Psoas muscle (tissue), 7 donors: ENCODE measurements at regions not wholly inside any gene's neighbourhood (a gene's known extent, or its start where the extent isn't known, plus 50 kb on each side); places are given as distances from the start of the nearest gene placed in this dataset.

Source experiments
- ATAC-seq, 4 donors: fragments of 200-7000 bp; cut with Tn5 transposase; one replicate each; pipeline ENCODE4 v1.9.1; 2020; ENCODE audit warnings: moderate library complexity in 3 of 4, mild to moderate bottlenecking in 2 of 4
- DNase-seq, 2 donors: peaks; one replicate each; pipeline ENCODE4 v3.0.0-alpha.2; 2020
- H3K27ac ChIP-seq: fragments of 200-600 bp; one replicate; pipeline ENCODE4 v1.8.0; 2022
- H3K27me3 ChIP-seq, 3 donors: fragments of 200-600 bp in 1 of 3; one replicate each; pipeline versions ENCODE4 v1.6.1 to v1.8.0; 2013 to 2022; ENCODE audit warnings: low read length in 2 of 3, mild to moderate bottlenecking in 2 of 3, moderate library complexity in 1 of 3; ENCODE audit not compliant: insufficient read depth in 3 of 3
- H3K36me3 ChIP-seq, 2 donors: fragments of 200-600 bp in 1 of 2; one replicate each; pipeline versions ENCODE4 v1.6.1 to v1.8.0; 2013 to 2022; ENCODE audit warnings: low read depth in 1 of 2, mild to moderate bottlenecking in 1 of 2, moderate library complexity in 1 of 2; ENCODE audit not compliant: insufficient read depth in 1 of 2
- H3K4me1 ChIP-seq: fragments of 200-600 bp; one replicate; pipeline ENCODE4 v1.8.0; 2022
- H3K4me3 ChIP-seq: fragments of 200-600 bp; one replicate; pipeline ENCODE4 v1.8.0; 2022; ENCODE audit warnings: mild to moderate bottlenecking
- H3K9me3 ChIP-seq: fragments of 200-600 bp; one replicate; pipeline ENCODE4 v1.8.0; 2022
- CTCF ChIP-seq: fragments of 200-600 bp; IDR thresholded peaks from one replicate; pipeline ENCODE4 v1.8.0; 2022; ENCODE audit warnings: antibody characterized with exemption
- WGBS, 3 donors: extraction: QIAGEN DNeasy Blood & Tissue Kit; methylation state at CpG; one replicate each; pipeline versions ENCODE4 v1.1.6 to v1.1.7; 2013; 5-methylcytosine and 5-hydroxymethylcytosine counted together
- intact Hi-C, 2 donors: fragments of 100-400 bp; cut with DNase I; formaldehyde crosslinking; loops; one replicate each; pipeline versions ENCODE4 v1.11.0 to v1.14.2; 2022
- donor health status: healthy with polysubstance abuse.
- donor health status: DM: no; HTN: no; CAD: no; lungs with moderate emphysema.
- donor health status: Bipolar disorder and iron deficiency.
- donor health status: healthy.
- donor health status: DM: yes; HTN: yes; CAD: no.
- donor health status: DM: no; HTN: no; CAD: no.
- donor health status: DM: yes; HTN: yes; CAD: no.

DNA sequence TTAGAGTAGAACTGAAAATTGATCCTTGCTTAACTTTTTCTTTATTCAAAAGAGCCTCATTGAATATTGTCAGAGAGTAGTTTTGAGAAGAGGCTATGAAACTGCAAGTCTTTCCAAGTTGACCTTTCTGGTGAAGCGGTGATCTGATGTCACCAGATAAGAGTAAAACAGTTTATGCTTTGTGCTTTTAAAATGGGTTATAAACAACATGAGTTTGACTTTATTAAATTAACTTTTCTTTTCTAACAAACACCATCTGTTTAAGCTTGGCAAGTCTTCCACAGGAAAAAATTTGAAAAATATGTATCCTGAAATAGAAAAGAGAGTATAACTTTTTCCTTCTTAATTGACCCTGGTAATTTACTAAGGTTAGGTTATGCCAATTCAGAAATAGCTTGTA is 408.7 kb upstream of the NOVA1 start:
- Histone ChIP-seq H3K4me3 (no peak overlapping the region), H3K27me3 (no peaks in the 10 kb centered on the region), H3K36me3 (no peaks in the 10 kb centered on the region), H3K27ac (no peak overlapping the region), H3K4me1 (no peaks in the 10 kb centered on the region), H3K9me3 (no peaks in the 10 kb centered on the region)
- ATAC-seq (no peak), DNase-seq (no peak)
- intact Hi-C loops = no loop called here
- 42 to 62% (median 45%) methylated on average over 1 of the region's 1 CpG for WGBS, 3 donors
- TF ChIP-seq CTCF = no peak

DNA sequence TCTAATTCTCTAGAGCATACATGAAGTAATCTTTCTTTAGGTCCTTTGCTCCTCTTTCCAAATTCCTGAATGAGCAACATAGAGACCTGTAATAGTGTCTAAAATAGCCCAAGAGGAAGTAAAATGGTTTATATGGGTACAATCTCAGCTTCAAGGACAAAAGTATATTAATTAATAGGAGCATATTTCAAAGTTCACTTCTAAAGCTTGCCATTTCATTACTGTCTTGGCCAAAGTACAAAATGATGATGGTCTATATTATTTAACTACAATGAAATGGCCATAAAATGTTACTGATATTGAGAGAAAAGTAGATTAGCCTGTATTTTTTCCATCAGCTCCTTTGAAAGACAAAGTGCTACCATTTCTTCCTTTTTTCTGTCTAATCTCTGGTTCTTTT is 410.4 kb upstream of the NOVA1 start:
- Histone ChIP-seq H3K27me3 (no peaks in the 10 kb centered on the region), H3K36me3 (no peaks in the 10 kb centered on the region), H3K4me1 (no peaks in the 10 kb centered on the region), H3K4me3 (no peak overlapping the region), H3K9me3 (no peaks in the 10 kb centered on the region), H3K27ac (no peak overlapping the region)
- no peak for ATAC-seq
- no peak for DNase-seq
- intact Hi-C loops = no loop called here
- no peak for TF ChIP-seq CTCF

- Histone ChIP-seq H3K36me3 (no peaks in the 10 kb centered on the region), H3K9me3 (no peaks in the 10 kb centered on the region), H3K4me1 (no peaks in the 10 kb centered on the region), H3K4me3 (no peak overlapping the region), H3K27me3 (no peaks in the 10 kb centered on the region), H3K27ac (no peak overlapping the region)
- ATAC-seq = no peak
- DNase-seq = no peak
- no peak for TF ChIP-seq CTCF
- WGBS, 3 donors = 24 to 54% (median 27%) methylated on average over 3 of the region's 3 CpGs
- intact Hi-C loops = no loop called here
These were observed 414.8 kb upstream of the NOVA1 start for GRCh38 chr14:27012641-27013040.

DNA sequence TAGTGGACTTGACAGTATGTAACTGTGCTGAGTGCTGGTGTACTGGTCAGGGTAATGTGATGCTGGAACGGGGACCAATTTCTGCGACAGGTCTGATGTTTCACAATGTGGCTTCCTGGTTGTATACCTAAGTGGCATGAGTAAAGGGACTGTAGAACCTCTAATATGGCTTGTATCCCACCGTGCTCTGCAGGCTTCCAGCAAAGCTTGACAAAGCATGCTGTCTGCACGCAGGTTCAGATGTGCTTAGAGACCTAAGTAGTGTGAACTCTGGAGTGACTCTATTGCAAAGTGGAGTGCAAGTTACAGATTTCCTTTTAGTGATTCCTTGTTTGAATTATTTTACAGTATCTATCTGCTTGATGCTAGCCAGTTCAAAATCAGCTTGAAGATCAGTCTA is 415.8 kb upstream of the NOVA1 start:
- DNase-seq (no peak), ATAC-seq (no peak)
- H3K36me3 ChIP-seq = no peaks in the 10 kb centered on the region
- no peaks in the 10 kb centered on the region for H3K27me3 ChIP-seq
- no peak for TF ChIP-seq CTCF
- H3K4me1 ChIP-seq = no peaks in the 10 kb centered on the region
- 80 to 84% (median 82%) methylated on average over 4 of the region's 4 CpGs for WGBS, 3 donors
- H3K27ac ChIP-seq = no peak overlapping the region
- no peak overlapping the region for H3K4me3 ChIP-seq
- intact Hi-C loops = no loop called here
- no peaks in the 10 kb centered on the region for H3K9me3 ChIP-seq

- H3K4me3 ChIP-seq = no peak overlapping the region
These were observed 417.2 kb upstream of the NOVA1 start for GRCh38 chr14:27015065-27015464.

More at GRCh38 chr14:27015065-27015464, 417.2 kb upstream of the NOVA1 start:
- H3K27ac ChIP-seq = no peak overlapping the region
- DNase-seq (no peak), ATAC-seq (no peak)
- no peaks in the 10 kb centered on the region for H3K4me1 ChIP-seq
- TF ChIP-seq CTCF = no peak
- intact Hi-C loops = no loop called here
- no peaks in the 10 kb centered on the region for H3K27me3 ChIP-seq
- 75 to 87% (median 76%) methylated on average over 1 of the region's 1 CpG for WGBS, 3 donors
- H3K36me3 ChIP-seq = no peaks in the 10 kb centered on the region
- no peaks in the 10 kb centered on the region for H3K9me3 ChIP-seq
